ENCODE measurements at regions not wholly inside any gene's neighbourhood (a gene's known extent, or its start where the extent isn't known, plus 50 kb on each side); places are given as distances from the start of the nearest gene placed in this dataset.

- no peak for DNase-seq (ENCODE audit: low spot score)
- no peak for TF ChIP-seq CTCF (IDR thresholded peaks at IDR 0.05; ENCODE audit: borderline replicate concordance, control extremely low read depth, extremely low read depth, insufficient read depth, missing control alignments)
- in situ Hi-C loops (cut with MboI; ENCODE audit: low sequenced_read_pairs, unreplicated experiment): no loop called here
These were observed 220.3 kb downstream of the ANAPC1 start for GRCh38 chr2:111663471-111664274.

GRCh38 chr2:111664275-111664850 is 219.6 kb downstream of the ANAPC1 start:
- DNase-seq (ENCODE audit: low spot score): no peak
- in situ Hi-C loops (cut with MboI; ENCODE audit: low sequenced_read_pairs, unreplicated experiment): no loop called here
- no peak for TF ChIP-seq CTCF (IDR thresholded peaks at IDR 0.05; ENCODE audit: borderline replicate concordance, control extremely low read depth, extremely low read depth, insufficient read depth, missing control alignments)

- in situ Hi-C loops (cut with MboI; ENCODE audit: low sequenced_read_pairs, unreplicated experiment): no loop called here
- TF ChIP-seq CTCF (IDR thresholded peaks at IDR 0.05; ENCODE audit: borderline replicate concordance, control extremely low read depth, extremely low read depth, insufficient read depth, missing control alignments): no peak
- DNase-seq (ENCODE audit: low spot score): no peak
These were observed 219.0 kb downstream of the ANAPC1 start for GRCh38 chr2:111665011-111665410.

GRCh38 chr2:111665551-111666116 is 218.4 kb downstream of the ANAPC1 start:
- no peak for TF ChIP-seq CTCF (IDR thresholded peaks at IDR 0.05; ENCODE audit: borderline replicate concordance, control extremely low read depth, extremely low read depth, insufficient read depth, missing control alignments)
- in situ Hi-C loops (cut with MboI; ENCODE audit: low sequenced_read_pairs, unreplicated experiment): no loop called here
- no peak for DNase-seq (ENCODE audit: low spot score)

- no peak for DNase-seq (ENCODE audit: low spot score)
- no peak for TF ChIP-seq CTCF (IDR thresholded peaks at IDR 0.05; ENCODE audit: borderline replicate concordance, control extremely low read depth, extremely low read depth, insufficient read depth, missing control alignments)
- in situ Hi-C loops (cut with MboI; ENCODE audit: low sequenced_read_pairs, unreplicated experiment): no loop called here
These were observed 217.8 kb downstream of the ANAPC1 start for GRCh38 chr2:111666160-111666559.

- no peak for DNase-seq (ENCODE audit: low spot score)
- in situ Hi-C loops (cut with MboI; ENCODE audit: low sequenced_read_pairs, unreplicated experiment): no loop called here
- no peak for TF ChIP-seq CTCF (IDR thresholded peaks at IDR 0.05; ENCODE audit: borderline replicate concordance, control extremely low read depth, extremely low read depth, insufficient read depth, missing control alignments)
These were observed 217.0 kb downstream of the ANAPC1 start for GRCh38 chr2:111667001-111667400.
